HG03439 (cell line): ENCODE measurements at regions not wholly inside any gene's neighbourhood (a gene's known extent, or its start where the extent isn't known, plus 50 kb on each side); places are given as distances from the start of the nearest gene placed in this dataset.

ENCODE experiments used
- ATAC-seq: cut with Tn5 transposase; IDR thresholded peaks from one replicate; pipeline ENCODE4 v1.9.1; 2021; ENCODE audit warnings: mild to moderate bottlenecking, moderate library complexity; ENCODE audit not compliant: unreplicated experiment

GRCh38 chr11:95494856-95495255 lies 263.9 kb upstream of the SESN3 start:
- no peak for ATAC-seq

GRCh38 chr11:95494167-95494566 lies 263.2 kb upstream of the SESN3 start:
- ATAC-seq = no peak

- ATAC-seq = no peak
Observed at GRCh38 chr11:95490625-95491024, 259.6 kb upstream of the SESN3 start.

- ATAC-seq = no peak
Observed at GRCh38 chr11:95487938-95488337, 256.9 kb upstream of the SESN3 start.

- peak; percentile 99 for ATAC-seq
Observed at GRCh38 chr11:95487391-95487790, 256.4 kb upstream of the SESN3 start.

- no peak for ATAC-seq
Observed at GRCh38 chr11:95486979-95487378, 256.0 kb upstream of the SESN3 start.

GRCh38 chr11:95486466-95486865 lies 255.5 kb upstream of the SESN3 start:
- ATAC-seq = no peak

GRCh38 chr11:95485115-95485900 lies 254.3 kb upstream of the SESN3 start:
- ATAC-seq = no peak

- no peak for ATAC-seq
Observed at GRCh38 chr11:95483339-95483738, 252.3 kb upstream of the SESN3 start.

- ATAC-seq = no peak
Observed at GRCh38 chr11:95478003-95478402, 247.0 kb upstream of the SESN3 start.

GRCh38 chr11:95469258-95469657 lies 238.3 kb upstream of the SESN3 start:
- ATAC-seq = no peak

- ATAC-seq = no peak
Observed at GRCh38 chr11:95466416-95466815, 235.4 kb upstream of the SESN3 start.

GRCh38 chr11:95465887-95466286 lies 234.9 kb upstream of the SESN3 start:
- ATAC-seq = no peak

- no peak for ATAC-seq
Observed at GRCh38 chr11:95461858-95462257, 230.9 kb upstream of the SESN3 start.

GRCh38 chr11:95461348-95461747 lies 230.3 kb upstream of the SESN3 start:
- no peak for ATAC-seq

GRCh38 chr11:95459291-95460042 lies 228.5 kb upstream of the SESN3 start:
- no peak for ATAC-seq

- ATAC-seq = no peak
Observed at GRCh38 chr11:95456714-95457491, 225.9 kb upstream of the SESN3 start.

GRCh38 chr11:95455228-95455970 lies 224.4 kb upstream of the SESN3 start:
- ATAC-seq = no peak

GRCh38 chr11:95453616-95454171 lies 222.7 kb upstream of the SESN3 start:
- no peak for ATAC-seq

- ATAC-seq = no peak
Observed at GRCh38 chr11:95451682-95452081, 220.7 kb upstream of the SESN3 start.

- ATAC-seq = no peak
Observed at GRCh38 chr11:95451261-95451660, 220.3 kb upstream of the SESN3 start.
